GM19328 (cell line): ENCODE measurements at regions not wholly inside any gene's neighbourhood (a gene's known extent, or its start where the extent isn't known, plus 50 kb on each side); places are given as distances from the start of the nearest gene placed in this dataset.

Experiments used
- ATAC-seq: cut with Tn5 transposase; IDR thresholded peaks from one replicate; pipeline ENCODE4 v1.9.1; 2021; ENCODE audit warnings: mild to moderate bottlenecking, moderate library complexity; ENCODE audit not compliant: unreplicated experiment

GRCh38 chr7:36002900-36003299 lies 150.2 kb upstream of the EEPD1 start:
- no peak for ATAC-seq

GRCh38 chr7:36003343-36003742 lies 149.7 kb upstream of the EEPD1 start:
- ATAC-seq: no peak

GRCh38 chr7:36005293-36005692 lies 147.8 kb upstream of the EEPD1 start:
- ATAC-seq: no peak

GRCh38 chr7:36005876-36006275 lies 147.2 kb upstream of the EEPD1 start:
- ATAC-seq: no peak

- no peak for ATAC-seq
Measured at GRCh38 chr7:36006636-36007229, 146.3 kb upstream of the EEPD1 start.

DNA sequence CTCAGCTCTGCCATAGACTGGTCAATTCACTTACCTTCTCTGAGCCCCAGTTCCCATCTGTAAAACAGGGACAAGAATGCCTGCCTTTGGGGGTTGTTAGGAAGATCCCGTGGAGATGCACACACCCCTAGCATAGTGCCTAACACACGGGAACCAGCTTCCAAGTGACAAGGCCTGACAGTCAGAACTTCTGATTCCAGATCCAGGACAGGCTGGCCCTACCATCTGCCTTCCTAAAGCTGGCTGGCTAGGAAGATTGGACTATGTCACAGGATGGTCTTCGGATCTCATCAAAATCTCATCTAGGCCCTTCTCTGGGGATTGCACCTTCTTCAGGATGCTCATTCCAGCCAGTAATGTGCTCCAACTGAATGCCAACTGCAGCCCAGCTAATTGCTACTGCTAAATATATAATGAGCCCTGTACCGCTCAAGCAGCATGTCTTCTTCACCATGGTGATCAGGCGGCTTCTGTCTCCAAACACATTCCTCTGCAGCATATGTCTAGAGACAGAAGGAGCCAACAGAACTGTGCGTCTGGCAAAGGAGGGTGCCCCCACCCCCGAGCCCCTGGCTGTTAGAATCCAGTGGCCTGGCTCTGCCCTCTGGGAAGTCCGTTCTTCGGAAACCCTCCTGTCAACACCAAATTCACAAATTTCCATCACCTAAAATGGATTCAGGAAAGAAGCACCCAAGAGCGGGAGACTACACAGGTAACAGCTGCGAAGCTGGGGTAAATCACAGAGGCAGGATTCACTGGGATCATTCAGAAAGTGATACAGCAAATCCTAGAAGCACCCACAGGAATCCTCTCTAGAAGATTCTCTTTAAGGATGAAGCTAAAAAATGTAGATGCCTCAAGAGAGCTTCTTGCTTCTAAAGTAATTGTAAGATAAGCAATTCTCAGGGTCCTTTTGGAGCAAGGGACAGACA lies 142.1 kb upstream of the EEPD1 start:
- no peak for ATAC-seq

GRCh38 chr7:36011588-36011965 lies 141.5 kb upstream of the EEPD1 start:
- ATAC-seq: no peak

DNA sequence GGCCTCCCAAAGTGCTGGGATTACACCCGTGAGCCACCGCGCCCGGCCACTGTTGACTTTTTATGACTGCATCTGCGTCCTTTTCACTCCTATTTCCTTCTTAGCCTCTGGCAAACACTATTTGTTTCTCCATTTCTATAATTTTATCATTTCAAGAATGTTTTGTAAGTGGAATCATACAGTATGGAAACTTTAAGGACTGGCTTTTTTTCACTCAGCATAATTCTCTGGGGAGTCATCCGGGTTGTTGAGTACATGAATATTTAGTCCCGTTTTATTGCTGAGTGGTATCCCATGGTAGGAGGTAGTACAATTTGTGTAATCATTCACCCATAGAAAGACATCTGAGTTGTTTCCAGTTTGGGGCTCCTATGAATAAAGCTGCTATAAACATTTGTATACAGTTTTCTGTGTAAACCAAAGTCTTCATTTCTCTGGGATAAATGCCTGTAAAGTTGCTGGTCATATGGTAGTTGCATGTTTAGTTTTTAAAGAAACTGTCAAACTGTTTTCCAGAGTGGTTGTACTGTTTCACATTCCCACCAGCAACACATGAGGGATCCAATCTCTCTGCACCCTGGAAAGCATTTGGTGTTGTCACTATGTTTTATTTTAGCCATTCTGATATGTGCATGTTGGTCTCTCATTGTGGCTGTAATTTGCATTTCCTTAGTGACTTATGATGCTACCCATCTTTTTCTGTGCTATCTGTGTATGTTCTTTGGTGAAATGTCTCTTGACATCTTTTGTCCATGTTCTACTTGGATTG lies 139.6 kb upstream of the EEPD1 start:
- ATAC-seq: no peak

DNA sequence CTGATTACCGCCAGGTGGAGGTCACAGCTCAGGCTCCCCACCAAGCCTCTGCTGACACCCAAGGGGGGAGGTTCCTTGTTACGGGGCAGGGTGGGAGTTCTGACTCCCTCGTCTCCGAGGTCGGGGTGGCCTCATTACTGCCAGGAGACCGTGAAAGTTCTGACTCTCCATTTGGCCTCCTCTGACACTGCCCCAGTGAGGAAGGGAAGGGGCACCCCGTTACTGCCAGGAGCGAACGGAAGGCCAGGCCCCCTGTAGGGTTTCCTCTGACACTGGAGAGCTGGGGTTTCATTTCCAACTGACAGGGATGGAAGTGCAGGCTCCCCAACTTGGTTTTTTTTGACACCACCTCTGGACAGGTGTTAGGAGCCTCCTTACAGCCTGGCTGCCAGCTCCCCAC lies 138.1 kb upstream of the EEPD1 start:
- no peak for ATAC-seq

GRCh38 chr7:36015733-36016132 lies 137.3 kb upstream of the EEPD1 start:
- no peak for ATAC-seq

- no peak for ATAC-seq
Measured at GRCh38 chr7:36016648-36017047, 136.4 kb upstream of the EEPD1 start.

DNA sequence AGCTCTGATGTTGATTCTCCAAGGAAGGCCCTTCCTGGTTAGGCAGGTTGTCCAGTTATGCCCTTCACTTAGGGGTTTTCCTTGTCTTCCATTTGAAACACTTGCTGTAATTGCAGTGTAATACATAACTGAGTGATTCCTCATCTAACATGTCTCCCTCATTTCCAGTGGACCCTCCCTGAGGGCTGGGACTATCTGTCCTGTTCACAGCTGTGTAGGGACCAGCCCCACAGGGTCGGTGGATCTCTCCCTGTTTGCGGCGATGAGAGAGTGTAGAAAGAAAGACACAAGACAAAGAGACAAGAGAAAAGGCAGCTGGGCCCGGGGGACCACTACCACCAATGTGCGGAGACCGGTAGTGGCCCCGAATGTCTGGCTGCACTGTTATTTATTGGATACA lies 135.9 kb upstream of the EEPD1 start:
- ATAC-seq: no peak

DNA sequence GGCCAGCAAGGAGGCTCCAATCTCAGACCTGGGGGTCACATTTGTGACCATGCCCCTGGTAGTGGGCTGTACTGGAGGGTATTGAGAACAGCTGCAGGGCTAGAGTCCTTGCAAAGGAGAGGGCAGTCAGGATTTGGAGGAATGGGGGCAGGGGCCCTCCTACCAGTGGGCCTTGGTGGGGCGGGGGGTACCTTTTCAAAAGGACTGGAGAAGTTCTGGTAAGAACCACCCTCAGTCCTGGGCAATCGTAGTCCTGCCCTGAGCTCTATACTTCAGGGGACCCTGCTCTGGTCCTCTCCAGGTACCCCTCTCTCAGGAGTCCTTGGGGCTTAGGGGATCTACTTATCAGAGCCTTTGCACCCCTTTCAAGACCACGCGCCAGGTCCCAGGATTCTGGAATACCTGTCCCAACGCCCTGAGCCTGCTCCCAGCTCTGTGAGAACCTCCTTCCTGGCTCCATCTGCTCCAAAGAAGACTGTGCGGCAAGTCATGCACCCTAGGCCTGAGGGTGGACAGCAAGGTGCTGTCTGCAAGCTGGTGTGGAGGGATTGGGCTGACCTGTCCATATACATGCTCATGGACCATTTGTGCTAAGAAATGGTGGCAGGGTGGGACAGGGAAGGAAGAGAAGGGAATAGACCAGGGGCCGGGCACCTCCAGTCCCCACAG lies 134.1 kb upstream of the EEPD1 start:
- no peak for ATAC-seq

DNA sequence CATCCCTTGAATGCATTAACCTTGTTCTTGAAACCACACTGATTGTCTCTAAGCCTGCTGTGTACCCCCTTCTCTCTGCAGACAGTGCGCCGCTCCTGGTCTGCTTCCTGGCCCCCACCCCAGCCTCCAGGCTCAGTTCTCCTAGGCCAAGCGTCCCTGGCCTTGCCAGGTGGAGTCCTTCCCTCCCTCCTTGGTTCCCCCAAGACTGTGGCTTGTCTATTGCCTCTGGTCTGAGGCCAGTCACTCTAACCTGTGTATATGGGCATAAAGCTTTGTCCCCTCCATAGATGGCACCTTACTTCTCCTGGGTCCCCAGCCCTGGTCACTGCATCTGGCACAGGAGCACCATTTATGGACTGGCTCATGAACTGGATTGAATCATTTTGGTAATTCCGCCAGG lies 133.5 kb upstream of the EEPD1 start:
- no peak for ATAC-seq

DNA sequence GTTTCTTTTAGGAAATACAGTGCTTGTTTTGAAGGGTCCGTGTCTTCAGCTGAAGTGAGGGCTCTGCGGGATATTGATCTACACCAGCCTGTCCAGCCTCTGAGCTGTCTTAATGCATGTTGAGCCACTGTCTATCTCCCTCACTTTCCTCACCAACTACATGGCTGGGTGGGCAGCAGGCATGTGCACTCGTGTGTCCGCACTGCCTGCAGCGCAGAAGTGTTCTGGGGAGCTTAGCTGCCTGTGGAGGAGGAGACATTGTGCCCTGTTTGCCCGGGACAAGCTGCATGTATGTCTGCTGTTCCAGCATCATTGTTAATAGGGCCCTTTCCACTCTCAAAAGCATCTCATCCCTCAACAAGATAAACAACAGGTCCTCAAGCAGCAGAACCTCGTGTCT lies 133.1 kb upstream of the EEPD1 start:
- ATAC-seq: no peak

- no peak for ATAC-seq
Measured at GRCh38 chr7:36021367-36021766, 131.7 kb upstream of the EEPD1 start.

DNA sequence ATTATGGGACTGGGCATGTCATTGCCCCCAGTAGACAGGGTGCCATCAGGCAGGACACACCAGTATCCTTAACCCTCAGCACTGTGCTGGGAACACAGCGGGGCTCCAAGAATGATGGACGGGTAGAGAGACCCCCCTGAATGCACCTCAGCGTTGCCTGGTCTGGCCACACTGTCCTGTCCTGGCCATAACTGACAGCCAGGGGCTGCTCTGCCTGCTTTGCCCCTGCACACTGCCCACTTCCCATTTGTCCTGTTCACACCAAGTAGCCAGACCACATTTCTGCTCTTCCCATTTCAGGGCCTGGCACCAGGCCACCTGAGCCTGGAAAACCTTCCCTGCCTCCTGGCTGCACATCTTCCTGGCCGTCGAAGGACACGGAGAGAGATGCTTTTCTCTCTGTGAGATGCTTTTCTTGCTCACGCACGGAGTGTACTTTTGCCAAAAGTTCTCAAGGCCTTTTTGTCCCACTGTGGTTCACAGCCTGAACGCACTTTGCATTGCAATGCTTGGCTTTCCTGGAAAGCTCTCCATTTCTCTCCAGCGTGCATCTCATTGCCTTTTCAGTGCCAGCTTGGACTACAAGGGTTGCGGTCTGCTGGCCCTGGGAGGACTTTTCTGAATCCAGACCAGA lies 131.0 kb upstream of the EEPD1 start:
- ATAC-seq: no peak

DNA sequence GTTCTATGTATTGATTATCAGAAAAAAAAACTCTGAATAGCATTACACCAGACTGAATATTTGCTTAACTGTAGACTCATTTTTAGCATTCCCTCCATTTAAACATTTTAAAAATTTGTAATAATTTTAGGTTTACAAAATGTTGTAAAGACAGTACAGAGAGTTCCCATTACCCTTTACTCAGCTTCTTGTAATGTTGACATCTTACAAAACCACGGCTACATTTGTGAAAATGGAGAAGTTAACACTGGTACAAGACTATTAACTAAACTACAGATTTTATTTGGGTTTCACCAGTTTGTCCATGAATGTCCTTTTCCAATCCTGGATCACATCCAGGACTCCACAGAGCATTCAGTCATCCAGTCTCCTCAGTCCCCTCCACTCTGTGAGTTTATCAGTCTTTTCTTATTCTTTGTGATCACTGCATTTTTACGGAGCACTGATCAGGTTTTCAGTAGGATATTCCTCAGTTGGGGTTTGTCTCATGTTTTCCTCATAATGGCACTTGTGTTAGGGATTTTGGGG lies 130.0 kb upstream of the EEPD1 start:
- ATAC-seq: no peak

GRCh38 chr7:36025190-36025589 lies 127.9 kb upstream of the EEPD1 start:
- no peak for ATAC-seq

DNA sequence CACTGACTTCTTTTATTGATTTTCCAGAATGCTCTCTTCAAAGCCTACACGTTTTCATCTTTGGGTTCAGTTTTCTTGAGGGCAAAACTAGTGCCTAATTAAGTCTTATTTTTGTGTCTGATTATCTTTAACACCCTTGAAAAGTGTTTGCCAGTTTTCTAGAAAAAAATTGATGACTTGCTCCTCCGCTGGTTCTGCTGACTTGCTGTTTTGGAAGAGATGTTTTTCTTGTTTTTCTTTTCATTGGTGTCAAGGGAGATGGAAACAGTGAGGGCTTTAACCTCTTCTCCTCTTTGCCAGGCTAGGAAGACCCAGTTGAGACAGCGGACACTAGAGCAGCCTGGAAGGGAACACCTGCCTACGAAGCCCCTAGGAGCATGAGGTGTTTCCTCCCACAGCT lies 123.7 kb upstream of the EEPD1 start:
- ATAC-seq: no peak
